HG03025 (cell line): ENCODE measurements at regions not wholly inside any gene's neighbourhood (a gene's known extent, or its start where the extent isn't known, plus 50 kb on each side); places are given as distances from the start of the nearest gene placed in this dataset.

ENCODE experiments used
- ATAC-seq: cut with Tn5 transposase; IDR thresholded peaks from one replicate; pipeline ENCODE4 v1.9.1; 2021; ENCODE audit warnings: mild to moderate bottlenecking, moderate library complexity; ENCODE audit not compliant: unreplicated experiment, low FRiP score

DNA sequence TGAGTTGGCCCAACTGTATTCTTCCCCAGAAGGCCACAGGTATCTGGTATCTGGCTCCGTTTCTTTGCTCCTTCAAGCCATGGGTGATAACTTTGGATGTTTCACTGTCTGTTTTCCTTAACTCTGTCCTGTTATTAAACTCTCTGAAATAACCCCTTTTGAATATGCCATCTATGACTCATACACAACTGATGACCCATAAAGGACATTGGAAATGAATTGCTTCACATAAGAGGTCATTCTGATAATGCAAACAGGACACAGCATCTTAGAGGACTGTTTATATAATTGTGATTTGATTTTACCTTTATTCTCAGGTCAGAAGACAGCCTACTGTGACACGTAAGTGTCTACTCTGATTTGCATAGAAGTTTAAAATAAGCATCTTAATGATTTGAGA, 227.7 kb downstream of the VEGFC start:
- no peak for ATAC-seq

DNA sequence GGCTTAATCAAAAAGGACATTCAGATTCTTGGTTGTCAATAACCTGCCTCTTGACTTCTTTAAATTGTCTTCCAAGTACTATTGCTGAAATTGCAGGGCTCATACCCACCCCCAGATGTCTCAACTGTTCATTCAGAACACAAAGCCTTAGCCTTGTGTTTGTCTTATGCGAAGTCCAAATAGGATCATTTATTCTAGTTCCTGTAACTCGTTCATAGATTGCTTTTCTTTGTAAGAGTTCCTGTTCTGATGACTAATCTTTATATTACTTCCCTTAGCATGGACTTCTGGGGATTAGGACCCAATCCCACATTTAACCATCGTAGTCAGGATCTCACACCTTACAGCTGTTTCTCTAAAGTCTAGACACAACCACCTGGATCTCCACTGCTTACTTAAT, 226.0 kb downstream of the VEGFC start:
- no peak for ATAC-seq

GRCh38 chr4:176568238-176568637, 224.5 kb downstream of the VEGFC start:
- no peak for ATAC-seq

DNA sequence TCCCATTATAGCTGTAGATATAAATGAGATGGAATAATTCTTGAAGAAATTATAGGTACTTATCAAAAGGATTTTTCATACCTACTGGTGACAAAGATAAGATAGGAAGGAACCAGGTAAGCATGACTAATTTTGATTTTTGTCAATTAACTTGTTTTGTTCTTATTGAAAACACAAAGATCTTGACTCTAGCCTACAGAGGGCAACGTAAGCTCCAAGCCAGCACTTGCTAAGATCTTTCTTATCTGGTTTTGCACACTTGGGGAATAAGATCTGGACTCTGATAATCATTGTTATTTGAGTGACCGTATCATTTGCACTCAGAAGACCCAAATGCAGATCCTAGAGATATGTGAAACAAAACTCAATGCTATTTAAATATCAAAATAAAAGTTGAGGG, 223.4 kb downstream of the VEGFC start:
- no peak for ATAC-seq

- ATAC-seq: no peak
Observed at GRCh38 chr4:176571206-176571605, 221.5 kb downstream of the VEGFC start.

DNA sequence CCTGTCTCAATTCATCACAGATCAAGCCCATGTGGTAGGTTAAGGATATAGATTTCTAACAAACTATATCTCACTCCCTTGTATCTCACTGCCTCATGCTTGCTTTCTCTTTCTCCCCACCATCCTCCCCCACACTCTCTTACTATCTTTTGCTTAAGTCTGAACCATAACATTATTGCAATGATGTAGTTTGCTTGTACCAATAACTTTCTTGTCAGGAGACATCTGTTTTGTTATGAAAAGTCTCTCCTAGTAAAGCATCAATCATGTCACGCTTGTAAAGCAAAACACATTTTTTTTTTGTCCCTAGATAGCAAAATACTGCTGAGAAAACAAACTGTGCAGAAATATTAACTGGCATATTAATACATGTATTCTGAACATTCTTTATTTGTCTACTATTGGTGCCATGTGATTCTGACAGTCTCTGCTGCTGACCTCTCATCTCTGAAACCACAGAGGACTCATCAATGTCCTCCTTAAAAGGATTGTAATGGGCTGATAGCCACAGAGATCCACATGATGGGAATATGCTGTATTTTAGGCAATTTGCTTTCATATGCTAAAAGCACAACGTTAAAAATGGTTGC, 217.5 kb downstream of the VEGFC start:
- ATAC-seq: no peak

GRCh38 chr4:176579226-176579625, 213.5 kb downstream of the VEGFC start:
- no peak for ATAC-seq

DNA sequence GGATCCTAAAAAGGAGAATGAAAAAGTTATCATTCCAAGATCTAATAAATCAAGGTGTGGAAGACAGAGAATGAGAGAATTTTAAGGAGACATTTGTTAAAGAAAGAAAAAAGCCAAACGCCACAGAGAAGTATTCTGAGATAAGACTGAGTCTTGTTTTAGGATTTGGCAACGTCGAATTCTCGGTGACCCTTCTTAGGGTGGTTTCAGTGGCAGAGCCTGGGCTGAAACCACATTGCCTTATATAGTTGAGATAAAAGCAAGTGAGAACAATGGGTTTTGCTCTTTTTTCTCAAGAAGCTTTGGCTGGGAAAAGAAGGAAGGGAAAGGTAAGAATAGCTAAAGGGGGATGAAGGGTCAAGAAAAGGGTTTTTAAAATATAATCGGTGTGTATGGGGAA, 209.4 kb downstream of the VEGFC start:
- ATAC-seq: no peak

GRCh38 chr4:176584031-176584606, 208.6 kb downstream of the VEGFC start:
- ATAC-seq: no peak

- ATAC-seq: no peak
Observed at GRCh38 chr4:176587920-176588319, 204.8 kb downstream of the VEGFC start.

DNA sequence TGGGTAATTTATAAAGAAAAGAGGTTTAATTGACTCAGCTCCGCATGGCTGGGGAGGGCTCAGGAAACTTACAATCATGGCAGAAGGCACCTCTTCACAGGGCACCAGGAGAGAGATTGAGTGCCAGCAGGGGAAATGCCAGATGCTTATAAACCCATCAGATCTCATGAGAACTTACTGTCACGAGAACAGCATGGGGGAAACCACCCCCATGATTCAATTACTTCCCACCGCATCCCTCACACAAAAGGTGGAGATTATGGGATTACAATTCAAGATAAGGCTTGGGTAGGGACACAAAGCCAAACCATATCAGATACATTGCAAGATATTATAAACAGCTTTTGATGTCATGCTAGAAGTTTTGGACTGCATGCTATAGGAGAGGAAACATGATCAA, 204.3 kb downstream of the VEGFC start:
- ATAC-seq: no peak

- no peak for ATAC-seq
Observed at GRCh38 chr4:176592976-176593670, 199.6 kb downstream of the VEGFC start.

GRCh38 chr4:176593943-176594342, 198.8 kb downstream of the VEGFC start:
- no peak for ATAC-seq

- ATAC-seq: no peak
Observed at GRCh38 chr4:176595257-176595656, 197.5 kb downstream of the VEGFC start.

GRCh38 chr4:176601124-176601523, 191.6 kb downstream of the VEGFC start:
- no peak for ATAC-seq

DNA sequence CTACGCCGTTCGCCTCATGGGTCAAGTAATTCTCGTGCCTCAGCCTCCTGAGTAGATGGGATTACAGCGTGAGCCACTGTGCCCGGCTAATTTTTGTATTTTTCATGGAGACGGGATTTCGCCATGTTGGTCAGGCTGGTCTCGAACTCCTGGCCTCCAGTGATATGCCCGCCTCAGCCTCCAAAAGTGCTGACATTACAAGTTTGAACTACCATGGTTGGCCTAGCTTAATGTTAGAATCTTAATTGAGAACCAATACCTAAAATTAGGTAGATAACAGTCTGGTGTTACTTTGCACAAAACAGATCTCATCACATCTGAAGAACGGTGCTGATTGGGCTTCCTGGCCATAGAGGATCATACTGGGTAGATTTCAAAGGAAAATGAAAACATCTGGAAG, 184.9 kb downstream of the VEGFC start:
- ATAC-seq: no peak

DNA sequence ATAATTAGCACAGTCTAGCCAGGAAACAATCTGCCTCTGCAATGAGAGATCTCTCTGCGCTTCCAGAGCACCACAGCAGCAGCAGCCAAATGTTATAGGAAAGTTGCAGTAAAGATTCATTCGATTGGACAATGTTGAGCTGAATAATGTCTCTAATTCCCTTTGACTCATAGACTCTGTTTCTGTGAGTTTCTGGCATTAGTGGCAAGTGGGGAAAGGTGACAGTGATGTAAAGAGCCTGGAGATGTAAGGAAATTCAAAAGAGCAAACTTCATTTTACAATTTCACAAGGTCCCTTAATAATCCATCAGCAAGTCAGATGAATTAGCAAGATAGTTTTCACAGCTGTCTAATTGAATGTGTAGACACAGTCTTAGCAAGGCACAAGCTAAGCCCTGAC, 184.4 kb downstream of the VEGFC start:
- no peak for ATAC-seq

DNA sequence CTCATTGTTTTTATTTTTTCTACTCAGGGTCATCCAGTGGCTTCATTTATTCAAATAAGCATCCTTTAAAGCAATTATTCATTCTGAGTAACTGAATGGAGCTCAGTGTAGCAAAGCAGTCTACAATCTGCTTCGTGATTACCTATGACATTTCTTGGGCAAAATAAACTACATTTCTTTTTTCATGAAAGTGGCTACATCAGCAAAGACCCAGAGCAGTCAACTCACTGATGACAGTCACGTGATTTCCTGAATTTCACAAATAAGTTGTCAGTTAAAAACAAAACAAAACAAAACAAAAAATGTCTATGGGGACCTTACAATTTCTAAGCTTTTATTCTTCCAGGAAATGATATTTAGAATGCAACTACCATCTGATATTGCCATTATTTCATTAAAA, 182.1 kb downstream of the VEGFC start:
- no peak for ATAC-seq

DNA sequence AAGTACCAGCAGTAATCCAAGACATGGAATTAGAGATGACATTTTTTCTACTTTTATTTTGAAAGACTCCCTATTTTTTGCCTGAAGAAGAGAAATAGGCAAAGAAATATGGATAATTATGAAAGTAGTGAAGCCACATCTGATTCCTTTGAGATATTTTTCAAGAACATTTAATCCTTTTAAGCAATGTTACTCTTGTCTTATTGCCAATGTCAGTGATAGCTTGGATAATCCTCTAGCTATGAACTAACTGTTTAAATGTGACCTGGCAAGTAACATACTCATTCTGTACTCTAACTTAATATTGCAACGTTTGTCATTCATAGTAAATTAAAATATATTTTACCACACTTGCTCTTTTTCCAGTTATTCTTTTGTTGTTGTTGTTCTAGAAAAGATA, 181.3 kb downstream of the VEGFC start:
- no peak for ATAC-seq

GRCh38 chr4:176611951-176612350, 180.8 kb downstream of the VEGFC start:
- ATAC-seq: no peak

DNA sequence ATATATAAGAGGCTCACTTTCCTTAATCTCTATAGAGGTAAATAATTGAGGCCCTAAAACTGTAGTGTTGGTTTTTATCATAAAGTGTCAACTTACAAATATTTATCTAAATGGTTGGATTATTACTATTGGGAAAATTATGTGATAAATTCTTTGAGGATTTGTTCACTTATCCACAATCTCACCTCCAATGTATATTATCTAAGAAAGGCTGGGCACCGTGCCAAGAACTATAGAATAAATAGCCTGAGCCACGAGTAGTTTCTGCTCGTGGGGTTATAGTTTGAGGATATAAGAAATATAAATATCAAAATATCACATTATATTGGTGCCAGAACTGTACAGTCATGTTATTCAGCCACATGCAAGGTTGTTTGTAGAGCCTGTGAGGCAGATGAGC, 177.9 kb downstream of the VEGFC start:
- ATAC-seq: no peak

GRCh38 chr4:176616151-176616550, 176.6 kb downstream of the VEGFC start:
- no peak for ATAC-seq
